ENCODE measurements at regions not wholly inside any gene's neighbourhood (a gene's known extent, or its start where the extent isn't known, plus 50 kb on each side); places are given as distances from the start of the nearest gene placed in this dataset.

DNA sequence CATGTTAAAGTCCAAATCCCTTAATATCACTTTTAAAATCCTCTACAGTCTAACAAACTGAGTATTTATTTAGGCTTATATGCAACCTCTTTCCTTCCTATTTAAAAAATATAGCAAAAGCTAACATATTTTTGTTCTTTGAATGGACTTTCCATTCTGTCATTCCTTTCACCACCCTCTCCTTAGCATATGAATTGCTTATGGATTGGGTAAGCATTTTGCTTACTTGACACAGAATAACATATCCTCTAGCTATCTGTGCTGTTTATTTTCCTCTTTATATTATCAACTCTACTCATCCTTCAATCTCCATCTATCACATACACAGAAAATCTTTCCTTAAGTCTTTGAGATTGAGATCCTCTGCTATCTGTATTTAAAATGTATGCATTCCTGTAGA is 206.1 kb upstream of the NEIL3 start:
- Histone ChIP-seq H3K4me1 (no peaks in the 10 kb centered on the region), H3K27ac (no peak overlapping the region), H3K9me3 (no peaks in the 10 kb centered on the region), H3K27me3 (no peaks in the 10 kb centered on the region), H3K4me3 (no peak overlapping the region), H3K36me3 (no peaks in the 10 kb centered on the region)
- intact Hi-C loops (cut with DNase I) = no loop called here
- TF ChIP-seq POLR2A (IDR thresholded peaks at IDR 0.05) = no peak
- DNase-seq = no peak

DNA sequence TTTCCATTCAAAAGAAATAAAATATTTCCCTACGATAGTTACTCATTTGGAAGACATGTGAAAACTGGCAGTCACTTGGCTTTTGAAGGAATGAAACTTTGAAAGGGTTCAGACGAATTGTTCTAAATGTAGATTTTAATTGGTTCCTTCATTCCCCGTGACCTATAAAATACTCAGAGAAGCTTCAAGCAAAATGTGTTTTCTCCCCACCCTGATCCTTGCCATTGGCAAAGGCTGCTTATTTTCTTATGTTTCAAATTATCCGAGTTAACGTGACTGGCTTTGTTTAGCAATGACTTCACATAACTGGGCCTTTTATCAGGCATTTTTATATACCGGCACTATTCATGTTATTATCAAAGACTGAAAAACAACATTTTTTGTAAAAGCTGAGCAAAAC is 204.1 kb upstream of the NEIL3 start:
- no peak for TF ChIP-seq POLR2A (IDR thresholded peaks at IDR 0.05)
- H3K27ac ChIP-seq = no peak overlapping the region
- no peak for DNase-seq
- H3K27me3 ChIP-seq = no peaks in the 10 kb centered on the region
- H3K9me3 ChIP-seq = no peaks in the 10 kb centered on the region
- no peaks in the 10 kb centered on the region for H3K4me1 ChIP-seq
- WGBS, 2 donors = 82 to 83% methylated on average over 6 of the region's 6 CpGs
- no peaks in the 10 kb centered on the region for H3K36me3 ChIP-seq
- intact Hi-C loops (cut with DNase I) = no loop called here
- no peak overlapping the region for H3K4me3 ChIP-seq

DNA sequence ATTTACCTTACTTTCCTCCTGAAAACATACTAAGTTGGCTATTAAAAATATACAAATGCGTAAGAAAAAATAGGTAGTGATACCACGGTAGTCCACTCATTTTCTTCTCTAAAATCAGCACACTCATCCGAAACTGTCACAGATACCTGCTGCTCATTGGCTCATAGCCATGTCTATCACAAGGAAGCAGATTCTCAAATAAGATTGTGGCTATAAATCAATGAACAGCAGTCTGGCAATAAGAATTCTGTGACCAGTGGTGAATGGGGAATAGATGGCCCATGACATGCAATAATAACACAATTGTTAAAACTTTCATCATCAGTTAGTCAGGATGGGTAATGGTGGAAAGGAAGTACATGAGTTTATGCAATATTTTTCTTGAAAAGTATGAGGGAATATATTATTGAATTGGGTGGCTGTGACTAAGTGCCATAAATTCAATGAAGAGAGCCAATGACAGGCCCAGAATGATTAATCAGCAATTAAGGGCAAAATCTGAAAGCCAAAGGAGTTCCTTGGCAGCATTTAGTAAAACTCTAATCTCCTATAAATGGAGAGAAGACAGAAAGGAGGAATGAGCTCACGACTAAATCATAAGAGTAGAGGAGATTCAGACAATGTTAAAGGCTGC is 202.3 kb upstream of the NEIL3 start:
- H3K4me1 ChIP-seq = no peaks in the 10 kb centered on the region
- DNase-seq = no peak
- 48 to 69% methylated on average over 4 of the region's 4 CpGs for WGBS, 2 donors
- H3K27me3 ChIP-seq = no peaks in the 10 kb centered on the region
- H3K4me3 ChIP-seq = no peak overlapping the region
- H3K9me3 ChIP-seq = no peaks in the 10 kb centered on the region
- intact Hi-C loops (cut with DNase I) = no loop called here
- TF ChIP-seq EP300 (IDR thresholded peaks at IDR 0.05) = no peak
- no peak for TF ChIP-seq POLR2A (IDR thresholded peaks at IDR 0.05)
- TF ChIP-seq POLR2AphosphoS5 (IDR thresholded peaks at IDR 0.05) = no peak
- TF ChIP-seq, protein P1, sequence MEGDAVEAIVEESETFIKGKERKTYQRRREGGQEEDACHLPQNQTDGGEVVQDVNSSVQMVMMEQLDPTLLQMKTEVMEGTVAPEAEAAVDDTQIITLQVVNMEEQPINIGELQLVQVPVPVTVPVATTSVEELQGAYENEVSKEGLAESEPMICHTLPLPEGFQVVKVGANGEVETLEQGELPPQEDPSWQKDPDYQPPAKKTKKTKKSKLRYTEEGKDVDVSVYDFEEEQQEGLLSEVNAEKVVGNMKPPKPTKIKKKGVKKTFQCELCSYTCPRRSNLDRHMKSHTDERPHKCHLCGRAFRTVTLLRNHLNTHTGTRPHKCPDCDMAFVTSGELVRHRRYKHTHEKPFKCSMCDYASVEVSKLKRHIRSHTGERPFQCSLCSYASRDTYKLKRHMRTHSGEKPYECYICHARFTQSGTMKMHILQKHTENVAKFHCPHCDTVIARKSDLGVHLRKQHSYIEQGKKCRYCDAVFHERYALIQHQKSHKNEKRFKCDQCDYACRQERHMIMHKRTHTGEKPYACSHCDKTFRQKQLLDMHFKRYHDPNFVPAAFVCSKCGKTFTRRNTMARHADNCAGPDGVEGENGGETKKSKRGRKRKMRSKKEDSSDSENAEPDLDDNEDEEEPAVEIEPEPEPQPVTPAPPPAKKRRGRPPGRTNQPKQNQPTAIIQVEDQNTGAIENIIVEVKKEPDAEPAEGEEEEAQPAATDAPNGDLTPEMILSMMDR (IDR thresholded peaks at IDR 0.05) = no peak
- H3K27ac ChIP-seq = no peak overlapping the region
- no peaks in the 10 kb centered on the region for H3K36me3 ChIP-seq

DNA sequence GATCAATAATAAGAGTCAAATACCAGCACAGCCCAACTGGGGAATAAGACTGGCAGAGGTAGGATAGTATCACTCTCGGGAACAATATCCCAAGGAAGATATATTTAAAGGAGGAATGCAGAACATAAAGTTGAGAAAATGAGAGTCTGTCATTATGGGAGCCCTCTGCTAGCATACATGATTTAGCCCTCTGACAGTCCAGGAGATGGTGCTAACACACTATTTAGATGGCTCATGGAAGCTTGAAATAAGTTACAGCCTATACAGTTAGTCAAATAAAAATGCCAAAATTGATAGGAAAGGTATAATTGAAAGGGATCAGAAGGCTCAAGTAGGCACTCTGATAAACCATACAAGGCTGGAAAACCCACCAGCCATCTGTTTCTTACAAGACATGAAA is 201.0 kb upstream of the NEIL3 start:
- 76 to 88% methylated on average over 1 of the region's 1 CpG for WGBS, 2 donors
- H3K36me3 ChIP-seq = no peaks in the 10 kb centered on the region
- no peaks in the 10 kb centered on the region for H3K4me1 ChIP-seq
- TF ChIP-seq EP300 (IDR thresholded peaks at IDR 0.05) = no peak
- TF ChIP-seq, protein P1 (IDR thresholded peaks at IDR 0.05) = no peak
- no peak for TF ChIP-seq POLR2A (IDR thresholded peaks at IDR 0.05)
- no peak for TF ChIP-seq POLR2AphosphoS5 (IDR thresholded peaks at IDR 0.05)
- DNase-seq = no peak
- H3K27me3 ChIP-seq = no peaks in the 10 kb centered on the region
- no peak overlapping the region for H3K27ac ChIP-seq
- H3K9me3 ChIP-seq = no peaks in the 10 kb centered on the region
- intact Hi-C loops (cut with DNase I) = no loop called here
- H3K4me3 ChIP-seq = no peak overlapping the region

DNA sequence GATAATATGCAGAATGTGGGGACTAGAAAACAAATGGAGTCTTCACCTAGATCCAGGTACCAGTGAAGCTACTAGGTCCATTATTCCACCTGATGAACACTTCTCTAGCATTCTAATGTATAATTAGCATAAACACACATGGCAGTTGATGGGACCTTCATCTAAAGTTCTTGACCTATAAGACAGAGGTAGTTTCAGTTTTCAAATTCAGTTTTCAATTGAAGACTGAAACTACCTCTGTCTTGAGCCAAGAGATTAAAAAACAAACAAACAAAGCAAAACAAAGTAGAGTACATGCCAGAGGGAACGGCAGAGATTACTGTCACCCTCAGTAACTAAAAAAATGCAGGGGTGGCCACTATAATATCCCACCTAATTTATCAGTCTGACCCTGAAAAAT is 199.9 kb upstream of the NEIL3 start:
- WGBS, 2 donors = 40 to 84% methylated on average over 1 of the region's 1 CpG
- TF ChIP-seq POLR2AphosphoS5 (IDR thresholded peaks at IDR 0.05) = no peak
- no peak for TF ChIP-seq POLR2A (IDR thresholded peaks at IDR 0.05)
- TF ChIP-seq EP300 (IDR thresholded peaks at IDR 0.05) = no peak
- TF ChIP-seq, protein P1 (IDR thresholded peaks at IDR 0.05) = no peak
- no peaks in the 10 kb centered on the region for H3K9me3 ChIP-seq
- intact Hi-C loops (cut with DNase I) = no loop called here
- no peak for DNase-seq
- H3K36me3 ChIP-seq = no peaks in the 10 kb centered on the region
- no peaks in the 10 kb centered on the region for H3K27me3 ChIP-seq
- H3K4me3 ChIP-seq = no peak overlapping the region
- H3K27ac ChIP-seq = no peak overlapping the region
- no peaks in the 10 kb centered on the region for H3K4me1 ChIP-seq

DNA sequence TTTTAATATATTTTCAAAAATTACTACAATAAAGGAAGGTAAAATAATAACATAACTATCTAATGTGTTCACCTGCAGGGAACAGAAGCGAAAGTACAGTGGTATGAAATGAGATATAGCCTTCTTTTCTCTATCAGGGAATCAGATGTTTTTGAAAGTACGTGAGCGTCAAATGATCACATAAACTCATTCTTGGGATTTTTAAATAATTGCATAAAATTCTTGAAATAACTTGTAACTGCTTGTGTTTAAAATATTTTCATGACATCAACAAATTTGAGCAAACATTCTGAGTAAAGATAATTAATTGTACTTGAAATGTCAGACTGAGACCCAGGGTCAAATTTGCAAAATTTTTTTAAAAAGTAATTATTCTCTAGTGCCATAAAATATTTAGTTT is 193.5 kb upstream of the NEIL3 start:
- Histone ChIP-seq H3K4me1 (no peaks in the 10 kb centered on the region), H3K27ac (no peak overlapping the region), H3K36me3 (no peaks in the 10 kb centered on the region), H3K9me3 (no peaks in the 10 kb centered on the region), H3K4me3 (no peak overlapping the region), H3K27me3 (no peaks in the 10 kb centered on the region)
- intact Hi-C loops (cut with DNase I) = no loop called here
- TF ChIP-seq POLR2A (IDR thresholded peaks at IDR 0.05) = no peak
- TF ChIP-seq EP300 (IDR thresholded peaks at IDR 0.05) = no peak
- TF ChIP-seq, protein P1 (IDR thresholded peaks at IDR 0.05) = no peak
- no peak for TF ChIP-seq POLR2AphosphoS5 (IDR thresholded peaks at IDR 0.05)
- DNase-seq = no peak
- WGBS, 2 donors = 91 to 94% methylated on average over 3 of the region's 3 CpGs
